Endothelial cell of umbilical vein (primary cell): ENCODE measurements at regions not wholly inside any gene's neighbourhood (a gene's known extent, or its start where the extent isn't known, plus 50 kb on each side); places are given as distances from the start of the nearest gene placed in this dataset.

Experiments
- BruUV-seq: library from RNA; stranded (reverse); fragments of 400-500 nt; replicated peaks from 2 replicates; lab custom pipeline; 2021; lab: Mats Ljungman, UMichigan
- CTCF ChIA-PET: fragments of 300-600, 350-600 bp; sonication (Branson Sonifier 250); formaldehyde crosslinking; loops from one replicate; lab custom pipeline; 2021; ENCODE audit warnings: antibody characterized with exemption, inconsistent platforms; lab: Charles Lee
- POLR2A ChIA-PET: fragments of 300-600, 350-600 bp; sonication (Branson Sonifier 250); formaldehyde crosslinking; loops from one replicate; lab custom pipeline; 2021; ENCODE audit warnings: antibody characterized with exemption, inconsistent platforms; lab: Charles Lee
- DNase-seq: peaks from one replicate; pipeline ENCODE4 v3.0.0-alpha.2; 2011; ENCODE audit warnings: low read depth, low spot score
- FAIRE-seq: peaks from 2 replicates; lab custom pipeline; 2011; peaks lifted over from hg19 to GRCh38; lab: Jason Lieb, UNC
- H2AFZ ChIP-seq: 2 replicates; pipeline ENCODE4 v1.6.0; 2012; ENCODE audit warnings: low read depth, low read length, control low read depth, inconsistent platforms
- H3K27ac ChIP-seq: 2 replicates; pipeline ENCODE4 v1.5.1; 2011; ENCODE audit warnings: low read depth, mild to moderate bottlenecking, control low read depth, low read length, moderate library complexity; ENCODE audit not compliant: insufficient read depth
- H3K27me3 ChIP-seq, 2 experiments: 2 replicates each; pipeline versions ENCODE4 v1.6.0 to v1.6.1; 2011; ENCODE audit warnings: low read length in 2 of 2, mixed read lengths in 1 of 2; ENCODE audit not compliant: control insufficient read depth in 2 of 2, insufficient read depth in 2 of 2
- H3K36me3 ChIP-seq, 2 experiments: 2 replicates in 1 of 2; 3 replicates in 1 of 2; pipeline ENCODE4 v1.5.1; 2011; ENCODE audit warnings: low read length in 2 of 2, mild to moderate bottlenecking in 1 of 2, moderate library complexity in 1 of 2; ENCODE audit not compliant: control insufficient read depth in 2 of 2, insufficient read depth in 2 of 2; ENCODE audit errors: extremely low read depth in 1 of 2
- H3K4me1 ChIP-seq: 3 replicates; pipeline ENCODE4 v1.5.1; 2011; ENCODE audit warnings: mild to moderate bottlenecking, low read length; ENCODE audit not compliant: control insufficient read depth, insufficient read depth; ENCODE audit errors: extremely low read depth
- H3K4me2 ChIP-seq: 2 replicates; pipeline ENCODE4 v1.6.1; 2011; ENCODE audit warnings: low read length, control low read depth, mixed read lengths; ENCODE audit not compliant: insufficient read depth
- H3K4me3 ChIP-seq, 3 experiments: fragments of 200-600 bp in 1 of 3; sonication (generic), shearing (Covaris generic) in 1 of 3; replicated peaks in 1 of 3; 2 replicates each; pipeline ENCODE4 v1.5.1; 2011 to 2016; ENCODE audit warnings: control low read depth in 3 of 3, low read length in 3 of 3, mild to moderate bottlenecking in 2 of 3, inconsistent platforms in 1 of 3, low read depth in 1 of 3, moderate library complexity in 1 of 3; ENCODE audit not compliant: insufficient read depth in 1 of 3
- H3K79me2 ChIP-seq: 2 replicates; pipeline ENCODE4 v1.6.0; 2012; ENCODE audit warnings: low read length, inconsistent platforms; ENCODE audit not compliant: control insufficient read depth, insufficient read depth
- H3K9ac ChIP-seq: replicated peaks from 2 replicates; pipeline ENCODE3; 2011; ENCODE audit warnings: low read length, control low read depth; ENCODE audit not compliant: insufficient read depth; ENCODE audit errors: extremely low read depth
- H3K9me1 ChIP-seq: replicated peaks from 3 replicates; pipeline ENCODE4 v1.6.0; 2011; ENCODE audit warnings: mild to moderate bottlenecking, low read length; ENCODE audit not compliant: control insufficient read depth, insufficient read depth; ENCODE audit errors: extremely low read depth
- H3K9me3 ChIP-seq: replicated peaks from 2 replicates; pipeline ENCODE4 v1.5.1; 2012; ENCODE audit warnings: low read length, inconsistent platforms; ENCODE audit not compliant: control insufficient read depth, insufficient read depth
- H4K20me1 ChIP-seq: replicated peaks from 2 replicates; pipeline ENCODE3; 2011; ENCODE audit warnings: mild to moderate bottlenecking, low read length; ENCODE audit not compliant: control insufficient read depth, insufficient read depth; ENCODE audit errors: extremely low read depth
- CTCF ChIP-seq, 2 donors: IDR thresholded peaks; 1 replicate in 1 of 2; 2 replicates in 1 of 2; pipeline ENCODE4 v1.5.1; 2011; ENCODE audit warnings: low read length in 2 of 2, mild to moderate bottlenecking in 2 of 2, moderate library complexity in 2 of 2, control low read depth in 1 of 2, inconsistent platforms in 1 of 2, low read depth in 1 of 2; ENCODE audit not compliant: insufficient read depth in 1 of 2; ENCODE audit errors: extremely low read depth in 1 of 2
- EZH2 ChIP-seq: IDR thresholded peaks from 2 replicates; pipeline ENCODE4 v1.6.1; 2012; ENCODE audit warnings: borderline replicate concordance, low read depth, mild to moderate bottlenecking, moderate library complexity, low read length, inconsistent platforms; ENCODE audit not compliant: severe bottlenecking
- FOS ChIP-seq: IDR thresholded peaks from 2 replicates; pipeline ENCODE4 v1.6.1; 2011; ENCODE audit warnings: mild to moderate bottlenecking, low read length, moderate library complexity, borderline replicate concordance; ENCODE audit not compliant: insufficient read depth
- GATA2 ChIP-seq: IDR thresholded peaks from 2 replicates; pipeline ENCODE4 v1.7.0; 2011; ENCODE audit warnings: low read depth, mild to moderate bottlenecking, moderate library complexity, mixed read lengths, low read length; ENCODE audit not compliant: insufficient read length, insufficient read depth
- JUN ChIP-seq: IDR thresholded peaks from 2 replicates; pipeline ENCODE4 v1.6.1; 2011; ENCODE audit warnings: borderline replicate concordance, low read depth; ENCODE audit not compliant: insufficient read length, insufficient read depth
- MAX ChIP-seq: IDR thresholded peaks from 2 replicates; pipeline ENCODE4 v1.6.1; 2011; ENCODE audit not compliant: insufficient read depth, insufficient read length
- MYC ChIP-seq: IDR thresholded peaks from one replicate; pipeline ENCODE4 v1.6.1; 2011; ENCODE audit warnings: mild to moderate bottlenecking, low read depth, low read length
- POLR2A ChIP-seq: IDR thresholded peaks from 2 replicates; pipeline ENCODE4 v1.6.1; 2012; ENCODE audit warnings: low read depth, mild to moderate bottlenecking, control low read depth, low read length
- POLR2AphosphoS5 ChIP-seq: IDR thresholded peaks from 2 replicates; pipeline ENCODE4 v1.6.1; 2012; ENCODE audit warnings: low read depth, mild to moderate bottlenecking, control low read depth, low read length, moderate library complexity; ENCODE audit not compliant: insufficient read depth
- dilution Hi-C: fragments of 300-500 bp; cut with MboI; formaldehyde crosslinking; loops from one replicate; pipeline ENCODE4 v1.15.0; 2019; ENCODE audit warnings: low sequenced_read_pairs; ENCODE audit not compliant: extremely low pct_ligation_motif_present
- intact Hi-C: fragments of 100-400 bp; cut with micrococcal nuclease; formaldehyde crosslinking; loops from one replicate; pipeline ENCODE4 v1.10.0; 2022

- Histone ChIP-seq H3K4me3 (no peak overlapping the region), H2AFZ (no peak overlapping the region), H3K79me2 (no peaks in the 10 kb centered on the region), H3K4me2 (no peak overlapping the region), H3K9me1 (no peaks in the 10 kb centered on the region), H3K9ac (no peak overlapping the region), H3K27me3 (no peaks in the 10 kb centered on the region), H3K36me3 (no peaks in the 10 kb centered on the region), H4K20me1 (no peaks in the 10 kb centered on the region), H3K27ac (no peak overlapping the region), H3K9me3 (no peaks in the 10 kb centered on the region), H3K4me1 (no peaks in the 10 kb centered on the region)
- POLR2A ChIA-PET, result no interaction called here
- intact Hi-C loops (no loop called here), dilution Hi-C loops (no loop called here)
- no peak for DNase-seq
- FAIRE-seq, result no peak
- CTCF ChIA-PET, result interaction anchor here (0.7 to 1.1 kb wide), 3 partner anchors 10 to 15 kb away, joined by 3 read pairs; no protein-coding TSS in a partner anchor
- no TSS peak for BruUV-seq
- TF ChIP-seq JUN (no peak), MAX (no peak), MYC (no peak), EZH2 (no peak), CTCF (IDR thresholded peaks at IDR 0.05; ENCODE audit: extremely low read depth in 1 of 2, insufficient read depth in 1 of 2, low read depth in 1 of 2, low read length in 2 of 2) (no peak)
Observed at GRCh38 chr3:115232167-115232566, 85.1 kb upstream of the ZBTB20 start.

GRCh38 chr3:115233021-115233420 lies 85.9 kb upstream of the ZBTB20 start:
- Histone ChIP-seq H3K36me3 (no peaks in the 10 kb centered on the region), H3K9ac (no peak overlapping the region), H3K9me1 (no peaks in the 10 kb centered on the region), H4K20me1 (no peaks in the 10 kb centered on the region), H3K27me3 (no peaks in the 10 kb centered on the region), H3K4me2 (no peak overlapping the region), H3K27ac (no peak overlapping the region), H3K79me2 (no peaks in the 10 kb centered on the region), H3K4me1 (no peaks in the 10 kb centered on the region), H3K4me3 (no peak overlapping the region), H2AFZ (peak overlapping the region; percentile 49), H3K9me3 (no peaks in the 10 kb centered on the region)
- POLR2A ChIA-PET, result no interaction called here
- dilution Hi-C loops, result no loop called here
- CTCF ChIA-PET, result no interaction called here
- intact Hi-C loops, result no loop called here
- DNase-seq (peak; percentile 9), FAIRE-seq (no peak)
- TF ChIP-seq POLR2A, result no peak
- TF ChIP-seq POLR2AphosphoS5, result no peak
- TF ChIP-seq FOS, result no peak
- TF ChIP-seq GATA2, result no peak
- no peak for TF ChIP-seq EZH2
- TF ChIP-seq CTCF (IDR thresholded peaks at IDR 0.05; ENCODE audit: extremely low read depth in 1 of 2, insufficient read depth in 1 of 2, low read depth in 1 of 2, low read length in 2 of 2), result no peak
- TF ChIP-seq JUN, result no peak
- no peak for TF ChIP-seq MAX
- TF ChIP-seq MYC, result no peak
- no TSS peak for BruUV-seq
